HG03095 (cell line): ENCODE measurements at regions not wholly inside any gene's neighbourhood (a gene's known extent, or its start where the extent isn't known, plus 50 kb on each side); places are given as distances from the start of the nearest gene placed in this dataset.

ENCODE experiments used
- ATAC-seq: cut with Tn5 transposase; IDR thresholded peaks from one replicate; pipeline ENCODE4 v1.9.1; 2021; ENCODE audit warnings: moderate library complexity; ENCODE audit not compliant: unreplicated experiment

DNA sequence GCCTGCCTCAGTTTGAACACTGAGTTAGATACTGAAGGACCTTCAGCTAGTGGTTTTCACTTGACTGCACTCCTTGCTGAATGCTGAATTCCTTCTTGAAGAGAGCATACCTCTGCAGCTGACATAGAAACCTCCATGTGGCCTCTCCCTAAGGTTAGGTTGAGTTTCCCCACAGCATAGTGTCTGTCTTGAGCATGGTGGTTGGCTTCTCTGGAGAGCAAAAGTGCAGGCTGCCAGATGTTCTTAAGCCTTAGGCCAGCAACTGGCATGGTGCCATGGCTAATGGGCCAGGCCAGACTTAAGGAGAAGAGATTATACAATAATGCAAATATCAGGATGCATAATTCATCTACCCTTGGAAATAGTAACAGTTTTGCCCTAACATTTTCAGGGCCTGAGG, 545.6 kb upstream of the ZNF385D start:
- no peak for ATAC-seq

DNA sequence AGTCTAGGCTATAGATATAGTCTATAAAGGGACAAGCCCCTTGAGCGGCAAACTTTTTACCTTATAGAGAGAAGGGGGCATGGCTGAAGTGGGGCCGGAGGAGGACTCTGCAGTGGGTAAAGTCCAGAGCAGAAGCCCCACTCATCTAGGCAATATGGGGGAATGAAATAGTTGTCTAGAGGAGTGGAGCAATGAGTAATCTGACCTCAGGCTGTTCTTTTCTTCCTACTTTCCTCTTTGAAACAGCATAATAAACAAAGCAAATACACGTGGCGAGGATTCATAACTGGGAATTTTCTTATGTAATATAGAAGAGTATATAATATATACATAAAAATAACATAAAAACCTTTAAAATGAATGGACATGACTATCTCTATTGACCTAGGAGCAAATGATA, 546.4 kb upstream of the ZNF385D start:
- ATAC-seq = no peak

GRCh38 chr3:22306454-22306853, 555.4 kb upstream of the ZNF385D start:
- ATAC-seq = no peak

DNA sequence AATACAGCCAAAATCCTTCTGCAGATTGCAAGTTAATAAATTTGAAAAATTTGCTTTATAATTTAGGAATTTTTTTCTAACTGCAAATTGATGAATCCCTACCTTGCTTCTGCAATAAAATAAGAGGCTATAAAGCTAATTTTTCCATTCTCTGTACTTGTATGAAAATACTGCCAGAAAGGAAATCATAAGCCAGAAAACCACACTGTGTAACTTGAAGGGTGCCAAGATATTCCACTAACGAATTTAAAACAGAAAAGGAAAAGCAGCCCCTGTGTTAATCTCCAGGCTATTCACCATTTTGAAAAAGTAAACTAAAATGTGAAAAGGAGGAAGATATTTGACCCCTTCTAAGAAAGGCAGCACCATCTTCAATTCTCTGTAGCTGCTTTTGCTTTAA, 557.9 kb upstream of the ZNF385D start:
- ATAC-seq = no peak

DNA sequence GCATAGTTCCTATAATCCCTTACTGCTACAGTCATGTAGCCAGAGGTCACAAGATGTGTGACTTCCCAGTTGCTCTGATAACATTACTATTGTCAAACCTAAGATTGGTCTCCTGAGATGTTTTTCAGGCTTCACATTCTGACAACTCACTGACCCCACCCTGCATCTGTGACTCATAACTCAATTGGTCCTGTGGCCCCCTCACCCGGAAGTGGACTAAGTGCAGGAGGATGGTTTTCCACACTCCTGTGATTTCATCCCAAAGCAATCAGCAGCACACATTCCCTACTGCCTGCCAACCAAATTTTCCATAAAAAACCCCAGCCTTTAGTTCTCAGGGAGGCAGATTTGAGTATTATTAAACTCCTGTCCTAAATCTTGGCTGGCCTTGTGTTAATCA, 564.9 kb upstream of the ZNF385D start:
- no peak for ATAC-seq

DNA sequence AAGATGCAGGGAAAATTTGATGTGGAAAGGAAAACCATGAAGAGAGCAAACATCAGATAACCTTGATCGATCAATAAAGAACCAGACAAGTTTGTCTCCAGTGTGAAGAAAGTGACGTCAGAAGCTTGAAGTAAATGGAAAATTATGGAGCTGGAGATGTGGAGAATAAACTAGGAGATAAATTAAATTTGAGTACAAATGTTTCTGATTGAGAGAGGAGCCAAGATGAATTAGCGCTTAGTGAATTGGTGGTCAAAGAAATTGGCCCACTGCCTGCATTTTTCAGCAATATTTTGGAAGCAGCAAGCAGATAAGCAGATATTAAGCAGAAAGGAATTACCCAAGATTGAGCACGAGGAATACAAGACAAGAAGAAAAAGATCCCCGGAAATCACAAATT, 567.3 kb upstream of the ZNF385D start:
- ATAC-seq = no peak

- ATAC-seq = no peak
These were observed 568.4 kb upstream of the ZNF385D start for GRCh38 chr3:22319446-22319845.

- no peak for ATAC-seq
These were observed 571.9 kb upstream of the ZNF385D start for GRCh38 chr3:22322861-22323260.

DNA sequence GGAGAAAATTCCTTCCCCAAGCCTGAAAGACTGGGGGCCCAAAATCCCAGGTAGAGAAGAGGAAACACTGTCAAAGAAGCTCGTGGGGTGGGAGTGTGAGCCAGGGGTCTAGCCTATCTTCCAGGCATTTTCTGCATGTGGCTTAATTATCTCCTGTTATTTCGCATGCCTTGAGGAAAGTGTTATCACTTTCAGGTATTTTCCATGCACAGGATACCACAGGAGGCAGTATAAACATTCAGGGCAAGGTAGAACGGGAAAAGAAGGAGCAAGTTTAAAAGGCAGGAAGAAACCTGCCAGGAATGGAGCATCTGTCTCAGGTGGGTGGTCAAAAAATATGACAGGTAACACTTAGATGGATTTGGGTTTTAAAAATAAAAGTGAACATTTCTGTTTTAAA, 575.3 kb upstream of the ZNF385D start:
- no peak for ATAC-seq

- no peak for ATAC-seq
These were observed 584.0 kb upstream of the ZNF385D start for GRCh38 chr3:22334996-22335395.

GRCh38 chr3:22349215-22349851, 598.3 kb upstream of the ZNF385D start:
- ATAC-seq = no peak

GRCh38 chr3:22351806-22352205, 600.8 kb upstream of the ZNF385D start:
- no peak for ATAC-seq

- no peak for ATAC-seq
These were observed 602.1 kb upstream of the ZNF385D start for GRCh38 chr3:22353126-22353525.

DNA sequence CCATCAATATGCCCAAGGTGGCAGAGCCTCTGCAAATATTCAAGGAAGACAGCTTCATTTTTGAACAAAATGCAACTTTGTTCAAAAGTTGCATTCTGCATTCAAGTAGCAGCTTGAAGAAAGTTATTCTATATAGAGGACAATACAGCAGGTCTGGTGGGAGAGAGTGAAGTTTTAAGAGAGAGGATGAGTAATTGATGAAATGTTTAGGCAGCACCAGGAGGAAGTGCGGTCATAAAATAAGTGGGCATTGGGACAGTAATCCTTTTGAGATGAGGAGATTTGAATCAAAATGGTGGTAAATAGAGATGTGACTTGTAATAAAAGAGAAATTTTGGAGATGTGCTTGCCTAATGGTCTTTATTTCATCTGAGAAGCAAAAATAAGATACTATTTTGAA, 607.3 kb upstream of the ZNF385D start:
- ATAC-seq = no peak

- ATAC-seq = no peak
These were observed 609.2 kb upstream of the ZNF385D start for GRCh38 chr3:22360164-22360563.

DNA sequence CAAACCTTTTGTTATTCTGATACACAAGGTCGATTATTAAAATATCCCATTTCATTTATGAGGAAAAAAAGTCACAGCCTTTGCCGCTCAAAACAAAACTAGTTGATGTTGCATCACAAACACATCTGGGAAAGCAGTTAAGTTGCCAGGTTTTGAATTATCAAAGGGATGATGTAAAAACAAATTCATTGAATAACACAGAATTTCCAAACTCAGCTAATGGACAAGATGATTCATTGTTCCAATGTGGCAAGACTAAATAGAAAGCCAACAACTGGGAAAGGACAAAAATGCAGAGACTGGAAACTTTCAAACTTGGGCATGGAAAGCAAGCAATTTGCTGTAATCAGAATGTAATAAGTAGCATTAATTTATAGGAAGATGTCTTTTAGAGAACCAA, 610.0 kb upstream of the ZNF385D start:
- no peak for ATAC-seq

- ATAC-seq = no peak
These were observed 610.5 kb upstream of the ZNF385D start for GRCh38 chr3:22361521-22361920.

DNA sequence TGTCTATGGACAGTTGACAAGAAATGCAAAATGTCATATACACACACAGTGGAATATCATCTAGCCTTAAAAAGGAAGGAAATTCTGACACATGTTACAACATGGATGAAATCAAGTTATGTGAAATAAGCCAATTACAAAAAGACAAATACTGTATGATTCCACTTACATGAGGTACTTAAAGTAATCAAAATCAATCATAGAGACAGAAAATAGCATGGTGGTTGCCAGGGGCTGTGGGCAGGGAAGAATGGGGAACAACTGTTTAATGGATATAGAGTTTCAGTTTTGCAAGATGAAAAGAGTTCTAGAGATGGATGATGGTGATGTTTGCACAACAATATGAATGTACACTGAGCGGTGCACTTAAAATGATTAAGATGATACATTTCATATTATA, 613.8 kb upstream of the ZNF385D start:
- ATAC-seq = no peak

DNA sequence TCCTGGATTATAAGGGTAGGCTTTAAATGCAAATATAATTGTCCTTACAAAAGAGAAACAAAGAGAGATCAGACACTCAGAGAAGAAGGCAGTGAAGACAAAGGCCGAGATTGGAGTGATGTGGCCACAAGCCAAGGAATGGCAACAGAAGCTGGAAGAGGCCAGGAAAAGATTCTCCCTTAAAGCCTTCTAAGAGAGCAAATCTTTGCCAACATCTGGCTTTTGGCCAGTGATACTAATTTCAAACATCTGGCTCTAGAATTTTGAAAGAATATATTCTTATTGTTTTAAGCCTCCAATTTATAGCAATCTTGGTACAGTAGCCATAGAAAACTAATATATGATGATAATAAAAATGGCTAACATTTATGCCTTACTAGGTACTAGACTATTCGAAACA, 615.8 kb upstream of the ZNF385D start:
- no peak for ATAC-seq

DNA sequence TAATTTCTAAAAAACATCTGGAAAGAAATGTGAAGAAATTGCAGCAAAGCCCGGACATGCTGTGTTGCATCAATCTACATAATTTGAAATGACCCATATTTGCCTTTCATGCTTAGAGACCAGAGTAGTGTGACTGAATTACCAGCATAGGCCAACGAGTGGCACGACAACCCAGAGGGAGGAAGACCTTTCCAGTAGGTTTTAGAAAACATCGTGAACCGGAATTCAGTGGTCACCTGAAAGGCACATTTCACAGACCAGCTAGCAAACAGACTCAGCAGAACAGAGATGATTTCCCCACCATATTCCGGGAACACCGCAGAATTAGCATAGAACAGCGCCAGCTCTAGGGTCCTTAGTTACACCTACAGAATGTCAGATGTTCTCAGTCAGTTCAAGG, 620.0 kb upstream of the ZNF385D start:
- no peak for ATAC-seq

DNA sequence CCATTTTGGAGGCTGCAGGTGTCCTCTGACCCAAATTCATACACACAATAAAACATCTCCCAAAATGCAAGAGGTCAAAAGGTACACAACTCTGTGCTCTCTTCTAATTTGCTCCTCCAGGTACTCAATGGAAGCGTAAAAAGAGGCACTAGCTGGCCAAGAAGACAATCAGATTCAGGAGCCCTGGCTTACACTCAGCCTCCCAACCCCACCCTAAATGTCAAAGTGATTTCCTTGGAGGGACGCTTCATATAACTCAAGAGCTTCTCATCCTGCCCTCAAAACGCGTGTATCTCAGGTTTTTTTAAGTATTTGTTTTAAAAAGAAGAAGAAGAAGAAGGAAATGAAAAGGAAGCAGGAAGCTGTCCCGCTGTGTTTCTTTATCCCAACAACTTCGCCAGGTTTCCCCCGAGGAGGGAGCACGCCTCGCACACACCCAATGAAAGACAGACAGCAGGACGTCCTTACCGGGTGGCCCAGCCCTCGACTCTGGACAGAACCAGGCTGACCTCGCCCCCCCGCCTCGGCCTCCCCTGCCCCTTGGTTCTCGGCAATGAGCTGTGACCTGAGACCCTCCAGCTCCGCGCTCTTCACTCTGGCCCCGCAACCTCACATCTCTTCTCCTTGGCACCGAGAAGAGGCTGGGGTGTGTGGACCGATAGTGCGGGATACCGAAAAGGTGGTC, 620.7 kb upstream of the ZNF385D start:
- no peak for ATAC-seq

- ATAC-seq = no peak
These were observed 621.5 kb upstream of the ZNF385D start for GRCh38 chr3:22372292-22373062.
